ENCODE measurements at regions not wholly inside any gene's neighbourhood (a gene's known extent, or its start where the extent isn't known, plus 50 kb on each side); places are given as distances from the start of the nearest gene placed in this dataset.

DNA sequence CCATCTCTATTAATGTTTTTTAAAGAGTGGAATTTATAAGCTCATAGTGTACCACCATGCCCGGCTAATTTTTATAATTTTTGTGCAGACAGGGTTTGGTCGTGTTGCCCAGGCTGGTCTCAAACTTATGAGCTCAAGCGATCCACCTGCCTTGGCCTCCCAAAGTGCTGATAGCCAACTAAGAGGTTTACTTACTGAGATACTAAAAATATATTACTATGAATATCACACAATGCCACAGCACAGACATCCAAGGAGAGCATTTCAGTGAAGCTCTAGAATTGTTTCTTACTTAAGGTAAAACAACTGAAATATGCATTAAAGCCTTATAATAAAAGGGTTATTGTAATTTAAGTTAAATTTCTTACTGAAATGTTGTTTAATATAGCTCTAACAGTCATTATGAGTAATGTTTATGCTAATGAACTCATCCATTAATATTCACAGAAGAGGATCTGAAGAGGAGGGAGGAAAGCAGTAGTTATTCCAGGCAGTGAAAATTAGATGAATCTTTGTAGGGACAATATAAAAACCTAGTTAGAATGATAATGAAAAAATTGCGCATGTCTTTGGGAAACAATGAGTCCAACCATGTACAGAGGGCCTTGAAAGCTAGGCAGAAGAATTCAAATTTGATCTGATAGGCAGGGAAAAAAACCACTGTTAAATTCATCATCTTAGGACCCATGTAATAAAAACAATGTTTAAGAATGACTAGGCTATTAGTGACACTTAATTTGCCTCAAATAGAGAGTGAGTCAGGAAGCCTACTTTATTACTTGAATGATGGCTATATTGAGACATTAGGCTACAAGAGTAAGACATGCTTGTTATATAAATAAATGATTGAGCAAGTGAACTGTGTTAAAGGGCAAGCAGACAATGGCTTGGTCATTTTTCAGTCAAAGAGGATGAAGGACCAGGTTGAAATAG lies 99.2 kb downstream of the SLC41A2 start:
- DNase-seq = no peak

DNA sequence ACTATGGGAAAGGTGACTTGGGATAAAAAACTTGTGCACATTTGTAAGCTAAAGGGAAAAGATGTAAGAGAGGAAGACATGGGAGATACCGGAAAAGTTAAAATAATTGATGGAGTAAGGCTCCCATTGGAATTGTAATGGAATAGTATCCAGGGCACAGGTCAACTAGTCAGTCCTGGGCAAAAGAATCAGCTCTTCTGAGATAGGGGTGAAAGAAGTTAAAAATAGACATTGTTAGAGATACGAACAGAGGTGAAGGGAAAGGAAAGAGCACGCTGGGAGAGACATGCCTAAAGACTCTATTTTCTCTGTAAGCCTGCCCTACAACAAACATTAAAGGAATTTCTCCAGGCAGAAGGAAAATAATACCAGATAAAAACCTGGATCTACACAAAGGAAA lies 101.6 kb downstream of the SLC41A2 start:
- DNase-seq = no peak

DNA sequence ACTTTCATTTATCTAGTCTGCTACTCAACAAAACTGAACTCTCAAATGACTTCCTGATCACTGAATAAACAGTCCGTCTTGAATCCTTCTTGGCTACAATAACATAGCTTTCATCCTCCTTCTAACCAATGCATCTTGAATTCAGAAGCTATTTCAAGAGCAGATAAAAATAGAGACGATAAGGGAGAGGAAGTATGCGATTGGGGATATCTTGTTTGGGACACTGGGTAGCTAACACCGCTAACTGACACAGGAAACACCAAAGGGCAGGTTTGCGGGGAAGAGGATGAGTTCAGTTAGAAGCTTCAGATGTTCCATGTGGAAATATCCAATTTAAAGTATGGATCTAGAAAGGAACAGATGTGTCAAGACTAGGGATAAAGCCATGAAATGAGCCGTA lies 102.5 kb downstream of the SLC41A2 start:
- no peak for DNase-seq

DNA sequence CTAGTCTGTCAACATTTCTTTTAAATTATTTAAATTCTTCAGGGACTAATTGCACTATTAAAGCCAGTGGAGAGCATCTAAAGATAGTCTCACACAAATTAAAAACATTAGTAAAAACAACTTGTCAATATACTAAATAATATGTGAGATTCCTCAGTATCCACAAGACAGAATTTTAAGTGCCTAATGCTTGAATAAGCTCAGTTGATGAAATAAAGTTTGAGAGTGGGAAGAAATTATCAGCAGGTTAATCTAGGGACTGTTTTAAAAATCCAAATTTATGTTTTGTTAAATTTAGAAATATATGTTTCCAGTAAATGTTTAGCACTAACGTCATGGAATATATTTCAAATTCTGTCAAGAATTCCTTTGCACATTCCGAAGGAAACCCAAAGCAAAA lies 105.2 kb downstream of the SLC41A2 start:
- DNase-seq = no peak

DNA sequence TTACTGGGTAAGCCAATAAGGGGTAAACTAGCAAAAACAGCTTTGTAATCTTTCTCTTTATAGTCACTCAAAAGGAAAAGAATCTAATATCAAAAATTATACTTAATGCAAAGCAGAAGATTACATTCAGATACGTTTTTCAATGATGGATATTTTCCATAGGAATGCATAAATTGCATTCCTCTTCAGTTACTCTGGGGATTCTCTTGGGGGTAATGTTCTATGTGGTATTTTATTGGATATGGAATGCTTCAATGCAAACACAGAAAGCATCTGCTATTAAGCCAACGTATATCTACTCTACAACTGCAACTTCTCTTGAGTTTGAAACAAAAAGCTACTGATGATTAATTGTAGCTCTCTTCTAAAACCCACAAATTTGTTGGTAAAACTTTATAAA lies 106.0 kb downstream of the SLC41A2 start:
- no peak for DNase-seq

DNA sequence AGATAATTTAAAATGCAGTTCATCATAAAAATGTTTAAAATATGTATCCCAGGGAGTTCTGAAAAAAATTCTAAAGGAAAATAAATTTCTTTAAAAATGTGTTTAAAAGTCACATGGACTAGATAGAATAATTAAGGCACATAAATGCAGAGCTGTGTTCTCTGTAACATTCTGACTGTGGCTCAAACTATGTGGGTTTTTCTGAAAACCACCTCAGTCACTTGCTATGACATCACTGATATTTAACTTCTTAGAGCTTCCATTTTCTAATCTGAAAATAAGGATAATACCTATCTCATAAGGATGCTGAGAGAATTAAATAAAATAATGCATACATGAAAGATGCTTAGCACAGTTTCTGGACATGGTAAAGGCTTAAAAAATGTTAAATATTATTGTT lies 107.3 kb downstream of the SLC41A2 start:
- no peak for DNase-seq

DNA sequence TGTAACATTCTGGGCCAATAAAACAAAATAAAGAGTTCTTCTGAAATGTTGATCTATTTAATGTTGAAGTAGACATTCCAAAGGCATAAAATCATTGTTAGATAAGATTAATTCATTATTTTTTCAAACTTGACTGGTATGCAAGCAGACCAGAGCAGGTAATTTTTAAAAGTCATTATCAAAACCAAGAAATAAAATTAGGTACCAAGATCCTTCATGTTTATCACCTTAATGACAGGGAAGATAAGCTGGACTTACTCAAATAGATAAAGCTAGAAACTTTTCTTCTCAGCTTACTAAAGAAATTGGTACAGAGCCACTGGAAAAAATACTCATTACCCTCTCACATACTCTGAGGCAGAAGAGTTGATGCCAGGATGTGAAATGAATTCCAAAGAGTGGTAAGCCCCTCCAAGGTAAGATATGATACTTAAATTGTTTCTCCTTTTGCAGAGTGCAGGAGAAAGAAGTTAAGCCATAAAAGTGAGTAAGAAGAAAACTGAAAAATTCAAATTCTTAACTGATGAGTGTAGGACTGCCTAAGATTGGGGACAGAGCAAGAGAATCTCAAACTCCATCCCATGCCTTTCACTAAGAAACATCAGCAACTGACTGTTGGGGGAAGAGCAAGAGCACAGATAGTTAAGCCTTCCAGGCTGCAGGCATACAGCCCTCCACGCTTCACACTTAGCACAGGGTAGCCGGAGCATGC lies 111.9 kb downstream of the SLC41A2 start:
- DNase-seq = no peak

DNA sequence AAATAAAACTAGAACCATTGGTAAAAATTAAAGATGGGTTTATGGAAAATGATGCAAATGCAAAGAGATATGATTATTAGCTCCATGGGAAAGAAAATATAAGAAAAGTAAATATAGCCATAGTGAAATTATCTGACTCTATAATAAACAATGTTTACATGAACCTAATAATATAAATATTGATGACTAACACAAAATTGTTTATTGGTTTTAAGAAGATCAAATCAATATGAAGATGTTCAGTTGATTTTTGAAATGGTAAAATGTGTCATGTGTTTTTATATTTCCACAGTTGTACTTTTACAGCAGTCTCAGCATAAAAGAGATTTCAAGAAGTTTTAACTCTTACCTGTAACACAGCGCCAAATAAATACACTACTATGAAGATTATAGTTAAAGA lies 114.0 kb downstream of the SLC41A2 start:
- DNase-seq = no peak

DNA sequence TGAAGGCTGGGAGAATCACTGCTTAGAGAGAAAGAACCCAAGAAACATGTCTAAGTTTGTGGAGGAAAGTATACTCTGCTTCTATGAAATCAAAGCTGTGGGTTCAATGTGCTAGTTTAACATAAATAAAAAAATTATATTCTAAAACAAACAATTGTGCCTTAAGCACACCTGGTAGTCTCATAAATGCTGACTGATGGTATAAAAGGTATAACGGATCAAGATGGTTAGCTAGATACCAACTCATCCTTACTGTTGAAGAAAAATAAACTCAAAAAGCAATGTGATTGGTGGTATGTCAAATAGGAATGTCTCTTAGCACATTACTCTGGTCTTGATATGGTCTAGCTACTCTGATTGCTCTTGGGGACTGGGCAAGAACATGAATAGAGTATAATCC lies 117.8 kb downstream of the SLC41A2 start:
- no peak for DNase-seq

DNA sequence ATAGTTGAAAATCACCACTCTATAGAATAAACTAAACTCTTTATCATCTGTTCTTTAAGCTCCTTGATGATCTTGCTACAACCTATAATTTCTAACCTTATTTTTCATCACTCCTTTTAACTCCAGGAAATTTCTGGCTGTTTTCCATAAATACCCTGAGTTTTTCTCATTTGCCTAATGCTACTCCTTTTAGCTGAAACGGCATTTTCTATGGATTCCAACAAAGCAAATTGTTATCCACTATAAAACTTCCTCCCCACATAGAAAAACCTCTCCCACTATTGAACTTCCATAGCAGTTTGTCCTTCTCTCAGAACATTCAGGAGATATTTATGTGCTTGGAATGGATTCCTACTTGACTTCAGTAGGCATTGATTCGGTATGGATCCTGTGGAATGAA lies 122.8 kb downstream of the SLC41A2 start:
- no peak for DNase-seq

DNA sequence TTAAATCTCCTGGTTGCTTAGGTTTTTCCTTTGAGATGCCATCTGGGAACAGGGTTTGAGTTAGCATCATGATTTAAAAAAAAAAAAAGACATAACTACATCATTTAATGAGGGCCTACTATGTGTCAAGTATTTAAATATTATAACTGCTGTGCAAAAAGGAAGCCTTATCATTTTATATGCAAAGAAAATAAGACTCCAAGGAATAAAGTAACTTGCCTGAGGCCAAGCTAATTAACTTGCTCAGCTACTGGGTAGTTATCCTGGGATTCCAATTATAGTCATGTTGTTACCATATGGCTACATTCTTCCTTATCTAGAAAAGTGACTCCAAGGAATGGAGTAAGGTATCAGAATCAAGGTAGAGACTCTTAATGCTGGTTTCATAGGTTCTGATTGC lies 123.5 kb downstream of the SLC41A2 start:
- no peak for DNase-seq

DNA sequence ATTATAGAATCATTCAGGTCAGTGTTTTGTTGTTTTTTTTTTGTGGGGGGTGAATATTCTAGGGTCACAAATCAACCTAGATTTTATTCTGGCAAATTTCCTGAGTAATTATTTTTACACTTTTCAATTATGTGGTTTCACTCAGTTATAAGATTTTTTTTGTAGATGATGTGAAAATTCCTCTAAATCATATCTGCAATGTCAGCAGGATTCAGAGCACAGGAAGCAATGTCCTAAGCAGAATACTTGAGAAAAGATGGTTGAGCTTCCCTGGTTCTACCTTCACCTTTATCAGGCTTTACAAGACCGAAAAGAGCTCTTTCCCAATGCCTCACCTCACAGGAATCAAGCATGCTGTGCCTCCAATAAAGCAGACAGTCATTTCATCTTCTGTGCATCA lies 124.3 kb downstream of the SLC41A2 start:
- DNase-seq = no peak

DNA sequence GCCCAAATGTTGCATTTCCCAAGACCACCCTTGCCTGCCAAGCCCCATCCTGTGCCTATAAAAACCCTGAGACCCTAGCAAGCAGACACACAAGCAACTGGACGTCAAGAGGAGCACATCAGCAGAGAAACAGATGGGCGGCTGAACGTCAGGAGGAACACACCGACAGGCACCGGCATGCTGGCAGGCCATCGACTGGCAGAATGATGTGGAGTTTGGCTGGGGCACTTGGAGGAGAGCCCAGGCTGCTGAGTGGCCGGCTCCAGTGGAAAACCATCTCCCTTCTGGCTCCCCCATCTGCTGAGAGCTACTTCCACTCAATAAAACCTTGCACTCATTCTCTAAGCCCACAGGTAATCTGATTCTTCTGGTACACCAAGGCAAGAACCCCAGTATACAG lies 130.1 kb downstream of the SLC41A2 start:
- DNase-seq = no peak

DNA sequence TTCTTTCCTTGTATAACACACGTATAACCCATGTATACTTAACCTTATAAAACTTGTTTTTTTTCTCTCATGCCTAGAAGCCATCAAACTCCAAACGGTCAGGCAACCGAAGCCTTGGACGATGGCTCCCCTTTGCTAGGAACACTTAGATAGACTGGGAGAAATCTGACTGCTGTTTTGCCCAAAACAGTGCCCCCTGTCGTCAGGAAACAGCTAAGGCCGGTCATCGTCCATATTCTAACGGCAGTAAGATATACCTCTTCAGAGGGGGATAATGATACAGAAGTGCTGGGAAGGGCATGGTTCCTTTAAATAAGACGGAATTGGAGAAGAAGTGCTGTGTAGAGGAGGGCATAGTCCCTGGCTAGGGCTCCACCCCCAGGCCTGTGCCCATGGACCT lies 130.5 kb downstream of the SLC41A2 start:
- no peak for DNase-seq

DNA sequence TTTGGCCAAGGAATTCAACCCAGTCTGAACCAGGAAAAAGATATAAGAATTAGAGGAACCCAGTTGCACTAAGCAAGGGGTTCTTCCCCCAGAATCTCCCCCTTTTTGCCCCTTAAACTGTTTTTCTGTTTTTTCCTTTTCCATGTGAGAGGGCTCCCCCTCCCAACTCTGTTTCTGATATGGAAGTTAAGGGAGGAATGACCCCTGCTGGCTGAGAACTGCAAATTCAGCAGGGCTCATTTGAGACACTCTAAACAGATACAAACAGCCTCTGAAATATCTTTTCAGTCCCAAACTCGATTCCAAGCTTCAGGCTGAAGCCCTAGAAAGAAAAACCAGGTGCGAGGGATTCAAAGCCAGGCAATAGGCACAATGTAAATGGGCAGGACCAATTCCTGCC lies 132.7 kb downstream of the SLC41A2 start:
- no peak for DNase-seq

DNA sequence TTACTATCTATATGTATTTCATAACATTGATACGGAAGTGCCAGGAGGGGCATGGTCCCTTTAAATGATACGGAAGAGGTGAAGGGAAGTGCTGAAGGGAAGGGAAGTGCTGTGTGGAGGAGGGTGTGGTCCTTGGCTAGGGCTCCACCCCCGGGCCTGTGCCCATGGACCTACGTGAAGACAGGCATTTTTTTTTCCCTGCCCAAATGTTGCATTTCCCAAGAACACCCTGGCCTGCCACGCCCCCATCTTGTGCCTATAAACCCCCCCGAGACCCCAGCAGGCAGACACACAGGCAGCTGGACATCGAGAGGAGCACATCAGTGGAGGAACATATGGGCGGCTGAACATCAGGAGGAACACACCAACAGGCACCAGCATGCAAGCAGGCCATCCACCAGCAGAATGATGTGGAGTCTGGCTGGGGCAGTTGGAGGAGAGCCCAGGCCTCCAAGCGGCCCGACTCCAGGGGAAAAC lies 134.1 kb downstream of the SLC41A2 start:
- no peak for DNase-seq

DNA sequence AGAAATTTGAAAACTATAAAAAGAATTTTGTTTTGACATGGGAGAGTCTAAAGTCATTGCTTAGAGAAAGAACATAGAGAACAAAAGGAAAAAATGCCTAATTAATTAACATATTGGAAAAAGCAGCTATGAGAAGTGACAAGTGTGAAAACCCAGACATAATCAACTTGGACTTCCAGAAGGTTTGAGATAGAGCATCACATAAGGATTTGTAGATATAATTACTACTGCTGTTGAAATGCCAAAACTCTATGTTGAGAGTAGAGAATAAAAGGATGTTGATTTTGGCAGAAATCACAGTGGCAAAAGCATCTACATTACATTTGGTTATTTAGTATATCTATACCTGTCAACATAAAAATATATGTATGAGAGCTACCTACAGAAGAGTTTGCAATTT lies 135.1 kb downstream of the SLC41A2 start:
- no peak for DNase-seq

DNA sequence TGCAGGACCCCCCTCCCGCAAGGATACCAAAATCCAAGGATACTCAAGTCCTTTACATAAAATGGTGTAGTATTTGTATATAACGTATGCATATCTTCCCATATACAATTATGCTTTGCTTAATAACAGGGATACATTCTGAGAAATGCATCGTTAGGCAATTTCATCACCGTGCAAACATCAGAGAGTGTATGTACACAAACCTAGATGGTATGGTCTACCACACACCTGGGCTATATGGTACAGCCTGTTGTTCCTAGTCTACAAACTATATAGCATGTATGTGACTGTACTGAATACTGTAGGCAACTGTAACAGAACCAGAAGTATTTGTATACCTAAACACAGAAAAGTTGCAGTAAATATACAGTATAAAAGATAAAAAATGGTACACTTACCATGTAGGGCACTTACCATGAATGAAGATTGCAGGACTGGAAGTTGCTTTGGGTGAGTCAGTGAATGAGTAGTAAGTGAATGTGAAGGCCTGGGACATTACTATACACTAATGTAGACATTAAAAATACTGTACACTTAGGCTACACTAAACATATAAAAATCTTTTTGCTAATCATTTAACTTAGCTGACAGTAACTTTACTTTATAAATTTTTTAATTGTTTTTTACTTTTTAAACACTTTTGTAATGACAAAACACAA lies 141.1 kb downstream of the SLC41A2 start:
- DNase-seq = no peak

DNA sequence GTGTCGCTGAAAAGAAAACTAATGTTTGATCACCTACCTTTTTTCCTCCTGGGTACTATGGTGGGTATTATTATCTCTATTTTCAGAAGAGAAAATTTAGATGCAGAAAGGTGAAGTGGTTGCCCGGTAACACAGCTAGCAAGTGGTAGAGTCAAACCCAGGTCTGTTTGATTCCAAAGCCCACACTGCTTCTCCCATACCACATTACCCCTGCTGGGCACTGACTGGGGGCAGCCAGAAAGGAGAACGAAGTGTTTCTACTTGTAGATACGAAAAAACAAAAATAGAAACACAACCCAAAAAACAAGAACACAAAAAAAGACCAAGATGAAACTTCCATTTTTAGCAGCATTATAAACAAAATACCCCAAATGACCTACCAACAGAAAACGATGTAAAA lies 142.2 kb downstream of the SLC41A2 start:
- no peak for DNase-seq

DNA sequence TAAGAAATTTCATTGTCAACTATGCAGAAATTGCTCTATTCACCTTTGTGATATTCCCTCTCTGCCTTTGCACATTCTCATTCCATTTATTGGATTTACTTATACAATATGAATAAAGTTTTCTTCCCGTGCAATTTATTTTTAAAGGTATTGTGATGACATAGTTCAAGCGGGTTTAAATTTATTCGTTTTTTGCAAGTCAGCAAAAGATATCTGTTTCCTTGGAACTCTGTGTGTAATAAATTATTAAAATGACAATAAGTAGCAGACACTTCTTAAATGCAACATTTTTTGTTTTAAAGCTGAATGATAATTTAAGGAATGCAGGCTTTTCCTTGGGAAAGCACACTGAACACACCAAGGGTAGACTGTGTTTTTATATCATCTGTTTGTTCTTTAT lies 143.1 kb downstream of the SLC41A2 start:
- DNase-seq = no peak
